ENCODE measurements at regions not wholly inside any gene's neighbourhood (a gene's known extent, or its start where the extent isn't known, plus 50 kb on each side); places are given as distances from the start of the nearest gene placed in this dataset.

- DNase-seq (no peak), ATAC-seq (ENCODE audit: low read depth in 2 of 2) (no peak)
- Mint-ChIP-seq H3K4me1 (no peaks in the 10 kb centered on the region), H3K9me3 (peaks cover 0 to 7% (median 0%) of the 10 kb centered on the region in 7 donors), H3K27me3 (peaks cover 5 to 8% (median 6%) of the 10 kb centered on the region in 3 donors), H3K4me3 (no peak overlapping the region), H3K36me3 (no peaks in the 10 kb centered on the region), H3K27ac (no peak overlapping the region)
These were observed 255.6 kb upstream of the UGT8 start for GRCh38 chr4:114343015-114343414.

DNA sequence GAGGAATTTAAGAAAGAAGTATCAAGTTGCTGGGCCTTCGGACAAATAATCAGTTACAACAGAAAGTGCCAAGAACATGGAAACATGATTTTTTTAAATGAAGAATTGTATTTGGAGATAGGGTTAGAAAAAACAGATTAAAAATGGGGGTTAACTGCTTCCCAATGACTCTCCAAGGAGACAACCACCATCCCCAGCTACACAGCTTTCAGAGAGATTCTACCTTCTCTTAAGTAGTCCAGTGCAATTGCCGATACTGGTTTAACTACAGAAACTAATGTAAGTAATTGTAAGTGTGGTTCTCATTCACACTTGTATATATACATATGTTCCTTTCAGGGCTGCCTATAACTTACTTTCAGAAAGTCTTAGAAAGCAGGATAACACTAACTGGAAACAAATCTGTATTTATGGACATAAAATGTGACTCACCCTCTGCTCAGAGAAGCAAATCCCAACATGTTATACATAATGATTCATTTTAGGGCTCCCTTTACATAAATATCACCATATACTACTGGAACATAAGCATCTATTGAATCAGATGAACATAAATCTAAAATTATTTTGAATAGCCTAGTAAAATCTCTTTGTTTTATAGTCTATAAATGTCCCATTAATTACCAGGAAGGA lies 248.9 kb upstream of the UGT8 start:
- no peak overlapping the region for H3K4me3 Mint-ChIP-seq
- ATAC-seq (ENCODE audit: low read depth in 2 of 2) (no peak), DNase-seq (no peak)
- peaks cover 0 to 9% (median 3%) of the 10 kb centered on the region in 7 donors for H3K9me3 Mint-ChIP-seq
- H3K27me3 Mint-ChIP-seq: peaks cover 0 to 7% (median 5%) of the 10 kb centered on the region in 3 donors
- H3K4me1 Mint-ChIP-seq: no peaks in the 10 kb centered on the region
- H3K27ac Mint-ChIP-seq: no peak overlapping the region
- peaks cover 0 to 5% of the 10 kb centered on the region in 2 donors for H3K36me3 Mint-ChIP-seq

GRCh38 chr4:114358901-114359300 lies 239.7 kb upstream of the UGT8 start:
- H3K4me3 Mint-ChIP-seq: no peak overlapping the region
- peaks cover 0 to 5% (median 2%) of the 10 kb centered on the region in 7 donors for H3K9me3 Mint-ChIP-seq
- ATAC-seq (ENCODE audit: low read depth in 2 of 2): no peak
- no peak overlapping the region for H3K27ac Mint-ChIP-seq
- H3K36me3 Mint-ChIP-seq: peaks cover 0 to under 1% of the 10 kb centered on the region in 2 donors
- H3K27me3 Mint-ChIP-seq: peaks cover 0 to 8% (median 0%) of the 10 kb centered on the region in 3 donors
- no peak for DNase-seq
- H3K4me1 Mint-ChIP-seq: peaks cover 0 to 8% (median 4%) of the 10 kb centered on the region in 3 donors

GRCh38 chr4:114361249-114361648 lies 237.4 kb upstream of the UGT8 start:
- Mint-ChIP-seq H3K27me3 (peaks cover 0 to 8% (median 0%) of the 10 kb centered on the region in 3 donors), H3K36me3 (no peaks in the 10 kb centered on the region), H3K4me3 (no peak overlapping the region), H3K4me1 (peaks cover 0 to 8% (median 4%) of the 10 kb centered on the region in 3 donors), H3K27ac (no peak overlapping the region), H3K9me3 (peaks cover 0 to 2% (median 0%) of the 10 kb centered on the region in 7 donors)
- ATAC-seq (ENCODE audit: low read depth in 2 of 2) (no peak), DNase-seq (no peak)

- Mint-ChIP-seq H3K9me3 (no peaks in the 10 kb centered on the region), H3K36me3 (no peaks in the 10 kb centered on the region), H3K27ac (no peak overlapping the region), H3K4me1 (no peaks in the 10 kb centered on the region), H3K27me3 (peaks cover 0 to 4% (median 0%) of the 10 kb centered on the region in 3 donors), H3K4me3 (no peak overlapping the region)
- ATAC-seq (ENCODE audit: low read depth in 2 of 2) (no peak), DNase-seq (no peak)
These were observed 233.8 kb upstream of the UGT8 start for GRCh38 chr4:114364857-114365256.

DNA sequence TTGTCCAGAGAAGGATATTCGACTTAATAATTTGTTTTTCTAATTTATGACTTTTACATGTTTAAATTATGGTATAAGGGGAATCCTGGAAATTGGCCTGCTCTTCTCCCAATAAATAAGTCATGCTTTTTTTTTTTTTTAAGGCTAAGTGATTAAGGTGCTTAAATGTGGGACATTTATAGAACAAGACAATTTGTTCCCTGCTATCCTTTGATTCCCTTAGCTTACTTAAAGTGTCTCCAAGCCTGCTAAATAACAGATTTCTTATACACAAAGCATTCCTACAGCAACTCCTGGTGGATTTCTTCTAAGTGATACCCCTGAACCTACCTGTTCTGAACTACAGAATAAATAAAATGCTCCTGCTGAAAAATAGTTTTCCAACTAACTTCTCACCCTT lies 233.0 kb upstream of the UGT8 start:
- Mint-ChIP-seq H3K9me3 (no peaks in the 10 kb centered on the region), H3K27ac (no peak overlapping the region), H3K36me3 (no peaks in the 10 kb centered on the region), H3K4me1 (no peaks in the 10 kb centered on the region), H3K4me3 (no peak overlapping the region), H3K27me3 (peaks cover 0 to 7% (median 0%) of the 10 kb centered on the region in 3 donors)
- ATAC-seq (ENCODE audit: low read depth in 2 of 2) (no peak), DNase-seq (no peak)

DNA sequence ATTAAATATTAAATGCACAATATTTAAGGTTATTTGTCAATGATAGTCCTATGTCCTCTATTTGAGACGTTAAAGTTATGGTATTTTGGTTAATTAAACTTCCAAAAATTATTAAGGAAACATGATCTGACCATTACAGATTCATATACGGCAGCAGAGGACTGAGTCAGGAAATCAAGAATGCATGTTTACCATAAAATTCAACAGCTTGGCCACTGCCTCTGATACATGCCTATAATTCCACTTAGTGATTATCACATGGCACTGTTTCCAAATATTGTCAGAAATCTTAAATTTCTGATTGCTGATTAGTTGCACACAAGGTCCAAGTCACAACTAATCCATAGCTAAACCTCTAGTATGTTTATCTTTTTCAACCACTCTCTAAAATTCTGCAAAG lies 232.2 kb upstream of the UGT8 start:
- no peak overlapping the region for H3K4me3 Mint-ChIP-seq
- H3K27ac Mint-ChIP-seq: no peak overlapping the region
- no peaks in the 10 kb centered on the region for H3K4me1 Mint-ChIP-seq
- DNase-seq (no peak), ATAC-seq (ENCODE audit: low read depth in 2 of 2) (no peak)
- H3K9me3 Mint-ChIP-seq: no peaks in the 10 kb centered on the region
- no peaks in the 10 kb centered on the region for H3K36me3 Mint-ChIP-seq
- H3K27me3 Mint-ChIP-seq: peaks cover 0 to 7% (median 0%) of the 10 kb centered on the region in 3 donors

- no peaks in the 10 kb centered on the region for H3K4me1 Mint-ChIP-seq
- no peak overlapping the region for H3K4me3 Mint-ChIP-seq
- DNase-seq (no peak), ATAC-seq (ENCODE audit: low read depth in 2 of 2) (no peak)
- H3K36me3 Mint-ChIP-seq: no peaks in the 10 kb centered on the region
- no peaks in the 10 kb centered on the region for H3K9me3 Mint-ChIP-seq
- no peak overlapping the region for H3K27ac Mint-ChIP-seq
- H3K27me3 Mint-ChIP-seq: peaks cover 5 to 14% (median 8%) of the 10 kb centered on the region in 3 donors
These were observed 229.9 kb upstream of the UGT8 start for GRCh38 chr4:114368751-114369150.

GRCh38 chr4:114373508-114373907 lies 225.1 kb upstream of the UGT8 start:
- Mint-ChIP-seq H3K9me3 (no peaks in the 10 kb centered on the region), H3K4me1 (no peaks in the 10 kb centered on the region), H3K27ac (no peak overlapping the region), H3K36me3 (no peaks in the 10 kb centered on the region), H3K27me3 (peaks cover 14 to 26% (median 15%) of the 10 kb centered on the region in 3 donors), H3K4me3 (no peak overlapping the region)
- DNase-seq (no peak), ATAC-seq (ENCODE audit: low read depth in 2 of 2) (no peak)

- Mint-ChIP-seq H3K4me1 (no peaks in the 10 kb centered on the region), H3K27ac (no peak overlapping the region), H3K9me3 (no peaks in the 10 kb centered on the region), H3K4me3 (no peak overlapping the region), H3K36me3 (no peaks in the 10 kb centered on the region), H3K27me3 (peaks cover 8 to 21% (median 14%) of the 10 kb centered on the region in 3 donors)
- ATAC-seq (ENCODE audit: low read depth in 2 of 2): no peak
- no peak for DNase-seq
These were observed 220.2 kb upstream of the UGT8 start for GRCh38 chr4:114378305-114378903.

- H3K4me1 Mint-ChIP-seq: no peaks in the 10 kb centered on the region
- DNase-seq (no peak), ATAC-seq (ENCODE audit: low read depth in 2 of 2) (no peak)
- H3K4me3 Mint-ChIP-seq: no peak overlapping the region
- H3K27me3 Mint-ChIP-seq: peaks cover under 1 to 13% (median 2%) of the 10 kb centered on the region in 3 donors
- H3K36me3 Mint-ChIP-seq: no peaks in the 10 kb centered on the region
- no peak overlapping the region for H3K27ac Mint-ChIP-seq
- H3K9me3 Mint-ChIP-seq: no peaks in the 10 kb centered on the region
These were observed 215.5 kb upstream of the UGT8 start for GRCh38 chr4:114383067-114383466.

DNA sequence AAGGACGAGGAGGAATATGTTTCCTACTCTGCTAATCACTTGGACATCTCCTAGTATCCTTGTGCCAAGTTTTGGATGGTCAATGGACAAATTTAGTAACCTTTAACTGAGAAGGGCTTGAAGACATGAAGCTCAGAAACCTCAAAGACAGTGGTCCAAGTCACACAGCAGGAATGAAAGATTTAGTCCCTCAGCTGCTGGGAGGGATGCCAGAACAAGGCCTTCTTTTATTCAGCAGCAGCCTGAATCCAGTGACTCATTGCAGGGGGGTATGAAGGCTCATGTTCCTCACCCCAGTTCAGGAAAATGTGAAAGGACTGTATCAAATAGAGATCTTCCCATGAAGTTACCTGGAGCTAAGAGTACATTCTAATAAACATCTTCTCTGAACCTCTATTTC lies 214.9 kb upstream of the UGT8 start:
- DNase-seq (no peak), ATAC-seq (ENCODE audit: low read depth in 2 of 2) (no peak)
- H3K4me1 Mint-ChIP-seq: no peaks in the 10 kb centered on the region
- H3K4me3 Mint-ChIP-seq: no peak overlapping the region
- H3K36me3 Mint-ChIP-seq: no peaks in the 10 kb centered on the region
- no peaks in the 10 kb centered on the region for H3K9me3 Mint-ChIP-seq
- H3K27ac Mint-ChIP-seq: no peak overlapping the region
- H3K27me3 Mint-ChIP-seq: peaks cover 7 to 13% (median 9%) of the 10 kb centered on the region in 3 donors

GRCh38 chr4:114384629-114385028 lies 214.0 kb upstream of the UGT8 start:
- no peaks in the 10 kb centered on the region for H3K36me3 Mint-ChIP-seq
- H3K4me1 Mint-ChIP-seq: no peaks in the 10 kb centered on the region
- H3K27ac Mint-ChIP-seq: no peak overlapping the region
- ATAC-seq (ENCODE audit: low read depth in 2 of 2) (no peak), DNase-seq (no peak)
- peaks cover 12 to 19% (median 18%) of the 10 kb centered on the region in 3 donors for H3K27me3 Mint-ChIP-seq
- H3K9me3 Mint-ChIP-seq: peaks cover 0 to 3% (median 0%) of the 10 kb centered on the region in 7 donors
- H3K4me3 Mint-ChIP-seq: no peak overlapping the region

- Mint-ChIP-seq H3K9me3 (peaks cover 0 to 3% (median 0%) of the 10 kb centered on the region in 7 donors), H3K36me3 (no peaks in the 10 kb centered on the region), H3K27me3 (peaks cover 12 to 19% (median 19%) of the 10 kb centered on the region in 3 donors), H3K27ac (no peak overlapping the region), H3K4me3 (no peak overlapping the region), H3K4me1 (no peaks in the 10 kb centered on the region)
- no peak for ATAC-seq (ENCODE audit: low read depth in 2 of 2)
- no peak for DNase-seq
These were observed 213.2 kb upstream of the UGT8 start for GRCh38 chr4:114385195-114385985.
